Left ventricle myocardium inferior (tissue), 1 donor: ENCODE measurements at regions not wholly inside any gene's neighbourhood (a gene's known extent, or its start where the extent isn't known, plus 50 kb on each side); places are given as distances from the start of the nearest gene placed in this dataset.

Experiments
- DNase-seq: peaks from one replicate; pipeline ENCODE4 v3.0.0-alpha.2; 2020
- H3K27ac ChIP-seq: fragments of 200-600 bp; replicated peaks from 2 replicates; pipeline ENCODE4 v1.8.0; 2021
- H3K27me3 ChIP-seq: fragments of 200-600 bp; 2 replicates; pipeline ENCODE4 v1.8.0; 2021; ENCODE audit warnings: low read depth
- H3K36me3 ChIP-seq: fragments of 200-600 bp; 2 replicates; pipeline ENCODE4 v1.8.0; 2021
- H3K4me1 ChIP-seq: fragments of 200-600 bp; 2 replicates; pipeline ENCODE4 v1.8.0; 2021
- H3K4me3 ChIP-seq: fragments of 200-600 bp; 2 replicates; pipeline ENCODE4 v1.8.0; 2021; ENCODE audit warnings: mild to moderate bottlenecking, moderate library complexity
- H3K9me3 ChIP-seq: fragments of 200-600 bp; replicated peaks from 2 replicates; pipeline ENCODE4 v1.8.0; 2021
- intact Hi-C: fragments of 100-400 bp; cut with micrococcal nuclease; formaldehyde crosslinking; loops from one replicate; pipeline ENCODE4 v1.11.0; 2022
- TF ChIP-seq, protein P1 (sequence below): fragments of 200-600 bp; IDR thresholded peaks from 2 replicates; pipeline ENCODE4 v1.8.0; 2021; ENCODE audit warnings: antibody characterized with exemption, mild to moderate bottlenecking, borderline replicate concordance
- donor health status: DM: no; HTN: yes; CAD: no; lungs with severe emphysema.

DNA sequence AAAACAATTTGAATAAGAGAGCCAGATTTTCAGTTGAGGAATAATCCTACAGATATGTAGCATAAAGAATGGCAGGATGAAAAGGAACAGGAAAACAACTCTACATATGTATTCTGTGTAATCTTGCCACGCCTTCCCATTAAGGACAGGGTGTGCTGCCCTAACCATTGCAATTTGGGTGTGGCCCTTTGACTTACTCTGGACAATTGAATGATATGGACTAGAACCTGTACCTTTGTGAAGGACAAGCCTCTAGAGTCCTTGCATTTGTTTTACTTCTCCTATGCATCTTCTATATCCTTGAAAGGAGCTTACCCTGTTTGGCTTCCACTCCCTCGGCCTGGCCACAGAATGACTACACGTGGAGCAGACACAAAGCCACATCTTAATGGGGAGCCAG, 1261.6 kb upstream of the GBE1 start:
- no peak for DNase-seq
- Histone ChIP-seq H3K27ac (no peak overlapping the region), H3K9me3 (no peaks in the 10 kb centered on the region), H3K4me3 (no peak overlapping the region), H3K4me1 (no peaks in the 10 kb centered on the region), H3K27me3 (no peaks in the 10 kb centered on the region), H3K36me3 (no peaks in the 10 kb centered on the region)
- TF ChIP-seq, protein P1, sequence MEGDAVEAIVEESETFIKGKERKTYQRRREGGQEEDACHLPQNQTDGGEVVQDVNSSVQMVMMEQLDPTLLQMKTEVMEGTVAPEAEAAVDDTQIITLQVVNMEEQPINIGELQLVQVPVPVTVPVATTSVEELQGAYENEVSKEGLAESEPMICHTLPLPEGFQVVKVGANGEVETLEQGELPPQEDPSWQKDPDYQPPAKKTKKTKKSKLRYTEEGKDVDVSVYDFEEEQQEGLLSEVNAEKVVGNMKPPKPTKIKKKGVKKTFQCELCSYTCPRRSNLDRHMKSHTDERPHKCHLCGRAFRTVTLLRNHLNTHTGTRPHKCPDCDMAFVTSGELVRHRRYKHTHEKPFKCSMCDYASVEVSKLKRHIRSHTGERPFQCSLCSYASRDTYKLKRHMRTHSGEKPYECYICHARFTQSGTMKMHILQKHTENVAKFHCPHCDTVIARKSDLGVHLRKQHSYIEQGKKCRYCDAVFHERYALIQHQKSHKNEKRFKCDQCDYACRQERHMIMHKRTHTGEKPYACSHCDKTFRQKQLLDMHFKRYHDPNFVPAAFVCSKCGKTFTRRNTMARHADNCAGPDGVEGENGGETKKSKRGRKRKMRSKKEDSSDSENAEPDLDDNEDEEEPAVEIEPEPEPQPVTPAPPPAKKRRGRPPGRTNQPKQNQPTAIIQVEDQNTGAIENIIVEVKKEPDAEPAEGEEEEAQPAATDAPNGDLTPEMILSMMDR, result no peak
- intact Hi-C loops, result no loop called here

DNA sequence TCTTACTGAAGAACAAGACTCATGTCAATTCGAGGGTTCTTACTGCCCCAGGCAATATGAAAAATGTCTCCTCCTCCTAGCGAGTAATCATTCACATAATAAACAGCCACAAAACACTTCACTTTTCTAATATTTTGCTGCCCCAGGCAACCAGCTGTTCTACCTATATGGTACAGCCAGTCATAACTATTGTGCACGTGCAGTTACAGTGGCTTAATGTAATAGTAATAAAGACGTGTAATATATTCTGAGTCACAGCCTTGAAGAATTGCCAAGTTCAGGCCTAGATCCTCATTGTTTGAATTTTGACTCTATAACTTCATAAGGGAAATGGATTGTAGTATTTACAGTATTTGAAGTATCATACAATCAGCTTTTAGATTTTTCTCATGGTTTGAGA, 1250.0 kb upstream of the GBE1 start:
- TF ChIP-seq, protein P1, result no peak
- DNase-seq, result no peak
- Histone ChIP-seq H3K27me3 (no peaks in the 10 kb centered on the region), H3K27ac (no peak overlapping the region), H3K36me3 (no peaks in the 10 kb centered on the region), H3K9me3 (no peaks in the 10 kb centered on the region), H3K4me3 (no peak overlapping the region), H3K4me1 (no peaks in the 10 kb centered on the region)
- intact Hi-C loops, result no loop called here

DNA sequence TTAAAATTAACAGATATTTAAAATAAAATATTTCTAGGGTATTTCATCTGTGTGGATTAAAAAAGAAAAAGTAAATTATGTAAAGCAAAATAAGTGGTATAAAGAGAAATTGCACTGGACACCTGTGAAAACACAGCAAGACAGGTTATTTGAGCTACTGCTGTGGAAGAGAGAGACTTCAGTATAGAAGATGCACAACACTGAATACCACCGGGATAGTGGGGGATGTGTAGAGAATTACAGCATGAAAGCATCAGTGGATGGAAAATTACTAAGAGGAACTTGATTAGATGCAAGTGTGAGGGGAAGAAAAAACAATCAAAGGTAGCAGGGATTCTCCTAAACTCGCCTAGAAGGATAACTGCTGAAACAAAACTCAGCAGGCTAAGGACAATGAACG, 1242.5 kb upstream of the GBE1 start:
- Histone ChIP-seq H3K4me1 (no peaks in the 10 kb centered on the region), H3K27me3 (no peaks in the 10 kb centered on the region), H3K27ac (no peak overlapping the region), H3K36me3 (no peaks in the 10 kb centered on the region), H3K9me3 (no peaks in the 10 kb centered on the region), H3K4me3 (no peak overlapping the region)
- TF ChIP-seq, protein P1, result no peak
- intact Hi-C loops, result no loop called here
- DNase-seq, result no peak

DNA sequence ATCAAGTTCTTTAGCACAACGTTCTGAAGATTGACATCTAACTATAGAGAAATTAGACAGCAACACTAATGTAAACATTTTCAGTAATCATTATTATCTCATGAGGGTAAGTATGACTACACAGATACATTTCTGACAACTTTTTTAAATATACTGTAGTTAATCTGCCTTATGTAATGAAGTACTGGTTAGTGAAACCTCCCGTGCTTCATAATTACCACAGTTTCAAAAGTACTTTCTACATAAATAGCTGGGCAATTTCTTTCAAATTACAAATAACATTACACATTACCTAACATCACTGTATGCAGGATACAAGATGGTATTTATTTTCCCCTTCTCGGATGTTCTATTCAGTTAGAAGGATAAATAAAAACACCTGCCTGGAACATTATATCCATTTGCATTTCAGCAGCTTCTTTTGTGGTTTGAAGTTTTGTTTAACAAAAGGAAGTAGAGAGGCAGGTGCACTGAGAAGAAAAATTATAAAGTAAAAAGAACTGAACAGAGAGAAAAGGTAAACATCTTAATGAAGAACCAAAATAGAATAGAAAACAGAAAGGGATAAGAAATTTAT, 1241.5 kb upstream of the GBE1 start:
- Histone ChIP-seq H3K36me3 (no peaks in the 10 kb centered on the region), H3K27ac (no peak overlapping the region), H3K9me3 (no peaks in the 10 kb centered on the region), H3K27me3 (no peaks in the 10 kb centered on the region), H3K4me1 (no peaks in the 10 kb centered on the region), H3K4me3 (no peak overlapping the region)
- no peak for DNase-seq
- intact Hi-C loops, result no loop called here
- TF ChIP-seq, protein P1, result no peak

DNA sequence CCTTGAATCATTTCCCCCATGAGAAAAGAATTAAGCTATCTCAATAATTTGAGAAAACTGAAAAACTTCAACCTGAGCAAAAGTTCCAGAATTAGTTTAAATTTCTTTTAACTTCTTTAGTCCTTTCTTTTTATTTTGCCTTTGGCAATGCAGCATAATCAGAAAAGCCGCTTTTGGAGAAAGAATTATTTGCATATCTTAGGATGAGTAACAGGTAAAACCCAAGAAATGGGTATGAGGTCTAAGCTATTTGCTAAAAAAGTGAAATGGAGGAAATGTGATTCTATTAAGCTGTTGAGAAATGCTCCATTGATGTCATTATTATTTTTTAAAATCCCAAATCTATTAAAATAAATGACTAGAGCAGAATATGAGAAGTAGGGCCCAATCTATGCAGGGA, 1238.3 kb upstream of the GBE1 start:
- H3K9me3 ChIP-seq, result peaks cover 28% of the 10 kb centered on the region

More for the DNA sequence above, 1238.3 kb upstream of the GBE1 start:
- TF ChIP-seq, protein P1, result no peak
- Histone ChIP-seq H3K27me3 (no peaks in the 10 kb centered on the region), H3K27ac (no peak overlapping the region), H3K4me1 (no peaks in the 10 kb centered on the region), H3K36me3 (no peaks in the 10 kb centered on the region), H3K4me3 (no peak overlapping the region)
- DNase-seq, result no peak
- intact Hi-C loops, result no loop called here
